Right lobe of liver (tissue), 4 donors: ENCODE measurements at regions not wholly inside any gene's neighbourhood (a gene's known extent, or its start where the extent isn't known, plus 50 kb on each side); places are given as distances from the start of the nearest gene placed in this dataset.

Source experiments
- CTCF ChIP-seq, 4 donors: fragments of 200-600 bp in 3 of 4; fragments of 450-650 bp in 1 of 4; IDR thresholded peaks; one replicate each; pipeline versions ENCODE4 v1.5.1 to v1.8.0; 2016 to 2022; ENCODE audit warnings: antibody characterized with exemption in 4 of 4, mild to moderate bottlenecking in 2 of 4
- POLR2A ChIP-seq: fragments of 450-650 bp; IDR thresholded peaks from one replicate; pipeline ENCODE4 v1.6.1; 2017; ENCODE audit warnings: antibody characterized with exemption, mild to moderate bottlenecking
- donor health status: DM: no; HTN: no; CAD: no.
- donor health status: DM: no; HTN: no; CAD: no.
- donor health status: DM: no; HTN: yes; CAD: no.

- TF ChIP-seq CTCF (IDR thresholded peaks at IDR 0.05): peak in 2 of 4 donors; percentile 13 to 28
- no peak for TF ChIP-seq POLR2A
These were observed 91.1 kb upstream of the TBCA start for GRCh38 chr5:77867194-77867691.
